GM19238 (cell line): ENCODE measurements at regions not wholly inside any gene's neighbourhood (a gene's known extent, or its start where the extent isn't known, plus 50 kb on each side); places are given as distances from the start of the nearest gene placed in this dataset.

Experiments used
- DNase-seq: peaks from one replicate; pipeline ENCODE4 v3.0.0; 2011; ENCODE audit warnings: low spot score; ENCODE audit not compliant: insufficient read length

DNA sequence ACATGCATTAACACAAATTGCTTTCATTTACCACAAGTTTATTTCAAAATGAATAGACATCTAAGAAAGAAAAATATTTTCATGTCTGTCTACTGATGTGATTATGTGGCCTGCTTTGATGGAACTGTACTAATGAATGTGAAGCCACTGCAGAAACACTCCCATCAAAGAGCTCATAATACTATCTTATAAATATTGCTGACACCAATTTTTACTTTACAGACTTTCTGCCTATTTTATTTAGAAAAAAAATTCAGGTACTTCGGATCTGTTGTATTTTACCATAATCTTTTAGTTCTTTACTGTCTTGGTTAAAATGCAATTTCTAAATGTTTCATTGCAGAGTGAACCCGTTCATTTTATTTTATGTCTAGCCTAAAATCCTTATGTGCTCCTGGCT lies 281.9 kb downstream of the ICE1 start:
- no peak for DNase-seq

DNA sequence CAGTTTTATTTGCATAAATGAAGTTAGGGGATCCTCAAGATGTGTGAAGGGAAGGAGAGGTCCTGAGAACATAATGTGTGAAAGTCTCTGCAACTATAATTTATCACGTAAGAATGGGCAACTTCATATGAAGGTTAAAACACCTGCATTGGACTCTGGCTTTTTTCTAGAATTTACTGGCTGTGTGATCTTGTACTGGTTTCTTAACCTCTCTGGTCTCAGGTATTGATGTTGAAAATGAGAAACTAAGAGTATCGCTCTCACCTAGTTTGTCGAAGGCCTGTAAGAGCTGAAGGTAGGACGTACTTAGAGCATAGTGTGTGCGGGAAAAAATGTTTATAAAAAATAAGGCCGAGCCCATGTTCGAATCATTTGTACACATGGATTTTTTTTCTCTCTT lies 280.5 kb downstream of the ICE1 start:
- no peak for DNase-seq

- DNase-seq: no peak
These were observed 278.1 kb downstream of the ICE1 start for GRCh38 chr5:5700549-5700948.

GRCh38 chr5:5699062-5699461 lies 276.6 kb downstream of the ICE1 start:
- DNase-seq: no peak

DNA sequence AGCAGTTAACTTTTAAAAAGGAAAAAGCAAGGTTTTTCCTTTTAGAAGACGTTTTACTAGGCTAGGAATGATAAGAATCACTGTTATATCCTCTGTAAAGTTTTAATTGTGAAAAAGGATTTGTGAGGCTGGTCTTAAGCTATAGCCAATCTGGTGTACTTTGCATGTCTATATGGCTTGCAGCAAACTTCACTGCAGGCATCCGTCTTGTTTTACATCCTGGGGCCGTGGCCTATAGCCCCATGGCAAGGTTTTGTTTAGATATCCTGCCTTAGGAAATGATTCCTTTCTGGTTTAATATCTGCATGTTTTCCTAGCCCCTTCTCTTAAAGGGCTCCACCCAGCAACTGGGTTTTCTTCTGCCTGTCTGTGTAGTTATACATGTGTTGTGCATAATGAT lies 272.8 kb downstream of the ICE1 start:
- DNase-seq: no peak

- DNase-seq: no peak
These were observed 266.4 kb downstream of the ICE1 start for GRCh38 chr5:5688925-5689310.

DNA sequence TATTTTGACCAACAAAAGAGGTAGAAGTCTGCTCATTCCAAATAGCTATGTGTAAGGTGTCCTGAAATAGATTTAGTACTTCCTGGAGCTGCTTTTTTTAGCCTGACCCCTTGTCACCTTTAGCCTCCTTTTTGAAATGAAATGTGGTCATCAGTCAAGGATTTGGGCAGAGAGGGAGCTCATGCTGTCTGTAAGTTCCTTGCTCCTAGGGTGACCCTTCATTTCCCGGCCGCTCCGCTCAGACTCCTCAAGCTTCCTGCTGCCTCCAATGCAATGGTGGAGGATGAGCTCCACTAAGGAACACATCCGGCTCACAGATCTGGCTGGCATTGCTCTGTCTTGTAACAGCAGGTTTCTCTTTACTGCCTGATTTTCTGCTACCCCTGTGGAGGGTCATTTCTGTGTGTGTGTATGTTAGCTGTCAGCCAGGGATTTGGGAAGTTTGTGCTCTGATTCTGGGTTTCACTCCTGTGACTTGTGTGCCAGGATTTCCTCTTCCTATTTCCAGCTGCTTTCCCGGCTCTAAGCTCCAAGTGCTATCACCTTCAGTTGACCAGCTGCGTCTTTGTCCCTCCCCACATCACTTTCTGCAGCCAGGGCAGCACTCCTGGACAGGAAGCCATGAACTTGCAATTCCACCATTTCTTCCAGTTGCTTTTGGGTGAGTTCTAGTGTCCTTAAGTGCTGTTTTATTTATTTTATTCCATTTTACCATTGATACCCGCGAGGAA lies 265.9 kb downstream of the ICE1 start:
- DNase-seq: no peak

DNA sequence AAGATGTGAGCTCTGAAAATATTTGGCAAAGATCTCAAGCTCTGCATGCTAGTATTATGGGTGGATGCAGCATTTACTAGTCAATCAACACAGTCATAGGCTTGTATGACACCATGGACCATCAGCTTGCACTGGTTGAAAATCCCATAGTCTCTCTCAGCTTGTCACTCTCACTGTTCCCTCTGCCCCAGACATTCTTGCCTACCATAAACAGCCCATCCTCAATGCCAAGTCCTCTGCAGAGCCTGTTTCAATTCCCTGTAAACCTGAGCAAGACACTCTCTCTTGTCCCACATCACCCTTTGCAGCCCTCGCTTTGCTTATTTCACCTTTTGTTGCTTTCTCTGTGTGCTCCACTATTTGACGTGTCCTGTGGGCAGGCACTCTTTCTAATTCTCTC lies 264.6 kb downstream of the ICE1 start:
- no peak for DNase-seq

DNA sequence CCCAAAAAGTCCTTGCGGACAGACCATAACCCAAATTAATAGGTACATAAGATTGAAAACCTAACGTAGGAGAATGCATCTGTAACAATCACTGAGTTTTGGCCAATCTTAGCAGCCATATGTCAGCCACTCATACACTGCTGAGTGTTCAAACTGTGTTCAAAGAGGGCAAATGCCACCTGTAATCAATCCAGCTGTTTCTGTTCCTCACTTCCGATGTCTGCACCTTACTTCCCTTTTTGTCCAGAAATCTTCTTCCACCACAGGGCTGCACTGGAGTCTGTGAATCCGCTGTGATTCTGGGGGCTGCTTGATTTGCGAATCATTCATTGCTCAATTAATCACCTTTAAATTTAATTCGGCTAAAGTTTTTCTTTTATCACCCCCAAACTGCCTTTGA lies 263.9 kb downstream of the ICE1 start:
- DNase-seq: no peak

DNA sequence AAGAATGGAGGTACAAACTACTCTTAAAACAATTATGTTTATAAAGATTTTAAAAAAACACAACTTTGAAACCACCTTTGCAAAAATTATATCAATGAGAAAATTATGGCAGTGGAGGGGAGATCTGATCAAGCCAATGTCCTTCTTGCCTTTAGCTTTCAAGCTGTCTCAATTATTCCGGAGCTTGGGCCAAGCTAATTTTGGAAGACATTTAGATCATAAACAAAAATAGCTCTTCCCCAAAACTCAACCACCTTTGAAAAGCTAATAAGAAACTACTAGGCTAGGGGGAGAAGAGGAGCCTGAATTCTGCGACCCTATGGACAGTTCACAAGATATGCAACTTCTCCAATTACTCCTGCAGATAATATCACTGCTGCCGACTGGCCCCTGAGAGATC lies 263.3 kb downstream of the ICE1 start:
- no peak for DNase-seq

GRCh38 chr5:5683174-5683573 lies 260.7 kb downstream of the ICE1 start:
- no peak for DNase-seq

- DNase-seq: no peak
These were observed 256.4 kb downstream of the ICE1 start for GRCh38 chr5:5678909-5679308.

DNA sequence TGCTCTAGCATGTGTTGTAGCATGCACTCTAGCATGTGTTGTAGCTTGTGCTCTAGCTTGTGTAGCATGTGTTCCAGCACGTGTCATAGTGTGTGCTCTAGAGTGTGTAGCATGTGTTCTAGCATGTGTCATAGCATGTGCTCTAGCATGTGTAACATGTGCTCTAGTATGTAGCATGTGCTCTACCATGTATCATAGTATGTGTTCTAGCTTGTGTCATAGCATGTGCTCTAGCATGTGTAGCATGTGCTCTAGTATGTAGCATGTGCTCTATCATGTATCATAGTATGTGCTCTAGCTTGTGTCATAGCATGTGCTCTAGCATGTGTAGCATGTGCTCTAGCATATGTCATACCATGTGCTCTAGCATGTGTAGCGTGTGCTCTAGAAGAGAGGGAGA lies 255.3 kb downstream of the ICE1 start:
- no peak for DNase-seq

DNA sequence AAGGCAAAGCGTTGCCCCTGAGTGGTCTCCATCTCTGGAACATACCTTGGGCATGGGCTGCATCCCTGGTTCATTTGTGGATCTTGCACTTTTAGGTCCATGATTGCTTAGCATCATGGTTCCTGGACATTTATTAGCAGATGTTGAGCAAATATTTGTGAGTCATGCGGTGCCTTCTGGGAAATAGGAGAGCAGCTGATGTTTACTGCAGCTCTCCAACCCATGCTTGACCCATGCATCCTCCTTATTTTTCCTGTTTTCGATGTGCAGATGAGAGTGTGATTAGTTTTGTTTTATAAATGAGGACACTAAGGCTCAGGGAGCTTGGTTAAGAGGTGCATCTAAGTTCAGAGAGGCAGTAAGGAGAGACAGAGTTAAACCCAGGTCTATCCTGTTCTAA lies 253.7 kb downstream of the ICE1 start:
- DNase-seq: no peak

DNA sequence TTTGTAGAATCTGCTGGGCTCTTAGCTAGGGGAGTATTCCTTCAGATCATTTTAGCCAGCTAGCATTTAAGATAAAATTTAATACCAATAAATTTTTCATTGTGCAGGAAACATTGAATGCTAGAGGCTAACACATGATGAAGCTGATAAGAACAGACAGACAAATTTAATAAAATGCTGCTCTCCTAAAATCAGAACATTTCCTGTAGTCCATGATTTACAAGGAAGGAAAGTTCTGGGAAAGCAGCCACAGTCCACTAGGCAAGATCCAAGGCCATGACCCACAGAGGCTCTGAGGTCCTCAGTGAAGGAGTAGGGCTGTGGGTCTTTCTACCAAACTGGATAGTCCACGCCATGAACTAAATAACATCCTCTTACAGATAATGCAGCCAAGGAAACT lies 253.0 kb downstream of the ICE1 start:
- DNase-seq: no peak

DNA sequence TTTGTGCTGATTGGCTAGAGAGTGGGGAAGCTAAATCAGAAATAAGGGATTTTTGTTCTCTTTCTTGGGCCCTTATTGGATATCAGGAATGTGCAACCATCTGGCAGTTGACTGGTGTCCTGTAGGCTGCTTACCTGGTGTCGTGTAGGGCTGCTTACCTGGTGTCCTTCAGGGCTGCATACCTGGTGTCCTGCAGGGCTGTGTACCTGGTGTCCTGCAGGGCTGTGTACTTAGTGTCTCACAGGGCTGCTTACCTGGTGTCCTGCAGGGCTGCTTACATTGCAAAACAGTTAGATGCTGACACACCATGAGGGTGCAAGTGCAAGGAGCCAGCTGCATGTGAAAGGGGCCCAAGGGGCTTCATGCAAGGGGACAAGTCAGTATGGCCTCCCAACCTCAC lies 249.3 kb downstream of the ICE1 start:
- no peak for DNase-seq

GRCh38 chr5:5667136-5667554 lies 244.7 kb downstream of the ICE1 start:
- DNase-seq: no peak

GRCh38 chr5:5666369-5666768 lies 243.9 kb downstream of the ICE1 start:
- no peak for DNase-seq

- no peak for DNase-seq
These were observed 243.5 kb downstream of the ICE1 start for GRCh38 chr5:5666076-5666365.

GRCh38 chr5:5665225-5666075 lies 243.0 kb downstream of the ICE1 start:
- DNase-seq: no peak

DNA sequence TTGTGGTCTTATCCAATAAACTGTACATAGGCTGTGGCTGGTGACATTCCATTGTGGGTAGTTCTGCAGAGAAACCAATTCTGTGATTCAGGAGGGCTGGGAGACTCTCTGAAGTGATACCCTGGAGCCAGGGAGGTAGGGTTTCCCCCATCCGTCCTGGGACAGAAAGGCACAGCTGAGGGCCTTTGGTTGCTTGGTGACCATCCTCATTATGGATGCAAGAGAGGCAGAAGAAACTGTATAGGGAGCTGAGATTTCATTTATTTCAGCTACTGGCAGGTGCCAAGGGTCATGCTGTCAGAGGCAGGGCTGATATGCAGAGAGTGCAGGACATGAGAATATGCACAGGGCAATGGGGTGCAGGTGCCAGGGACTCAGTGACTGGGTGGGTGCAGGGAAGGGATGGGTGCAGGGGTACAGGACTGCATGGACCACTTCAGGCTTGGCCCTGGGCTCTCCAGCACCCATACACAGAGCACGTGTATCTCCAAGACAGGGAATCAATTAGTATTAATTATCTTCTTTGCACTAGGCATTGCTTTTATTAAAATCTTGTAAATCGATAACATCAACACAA lies 236.5 kb downstream of the ICE1 start:
- no peak for DNase-seq

GRCh38 chr5:5658226-5658625 lies 235.7 kb downstream of the ICE1 start:
- peak; percentile 4 for DNase-seq

DNA sequence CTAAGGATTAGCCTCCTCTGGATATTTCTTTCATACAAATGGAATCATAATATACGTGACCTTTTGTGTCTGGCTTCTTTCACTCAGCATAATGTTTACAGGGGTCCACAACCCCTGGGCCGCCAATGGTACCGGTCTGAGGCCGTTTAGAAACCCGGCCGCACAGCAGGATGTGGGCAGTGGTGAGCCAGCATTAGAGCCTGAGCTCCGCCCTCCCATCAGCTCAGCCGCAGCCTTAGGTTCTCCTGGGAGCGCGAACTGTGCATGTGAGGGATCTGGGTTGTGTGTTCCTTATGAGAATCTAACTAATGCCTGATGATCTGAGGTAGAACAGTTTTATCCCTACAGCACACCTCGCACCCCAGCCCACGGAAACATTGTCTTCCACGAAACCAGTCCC lies 229.7 kb downstream of the ICE1 start:
- no peak for DNase-seq
